HEK293 (cell line): ENCODE measurements at regions not wholly inside any gene's neighbourhood (a gene's known extent, or its start where the extent isn't known, plus 50 kb on each side); places are given as distances from the start of the nearest gene placed in this dataset.
"Not testable (repeated sequence)": the region's sequence is repeated elsewhere in the genome, so short reads cannot be mapped to it uniquely, and the experiment has no call there.

Source experiments
- CTCF ChIP-seq: fragments of 450-650 bp; formaldehyde crosslinking; IDR thresholded peaks from 2 replicates; pipeline ENCODE4 v1.5.1; 2016; ENCODE audit warnings: missing biosample characterization, missing genetic modification characterization
- GLI4 ChIP-seq: fragments of 450-650 bp; formaldehyde crosslinking; IDR thresholded peaks from 2 replicates; pipeline ENCODE4 v1.5.1; 2016; ENCODE audit warnings: missing biosample characterization, missing genetic modification characterization
- ZNF138 ChIP-seq: fragments of 450-650 bp; formaldehyde crosslinking; IDR thresholded peaks from 2 replicates; pipeline ENCODE4 v1.5.1; 2016; ENCODE audit warnings: missing biosample characterization, missing genetic modification characterization, borderline replicate concordance
- ZNF26 ChIP-seq: fragments of 450-650 bp; formaldehyde crosslinking; IDR thresholded peaks from 2 replicates; pipeline ENCODE4 v1.5.1; 2016; ENCODE audit warnings: missing biosample characterization, missing genetic modification characterization
- ZNF274 ChIP-seq, 2 experiments: fragments of 200-500 bp in 1 of 2; fragments of 450-650 bp in 1 of 2; sonication (Bioruptor generic) in 1 of 2; formaldehyde crosslinking in 1 of 2; IDR thresholded peaks; 2 replicates each; pipeline versions ENCODE4 v1.5.1 to v1.6.1; 2014 to 2016; ENCODE audit warnings: borderline replicate concordance in 1 of 2, inconsistent platforms in 1 of 2, low read length in 1 of 2, missing biosample characterization in 1 of 2, missing genetic modification characterization in 1 of 2
- ZNF658 ChIP-seq: fragments of 450-650 bp; formaldehyde crosslinking; IDR thresholded peaks from 2 replicates; pipeline ENCODE4; 2016; ENCODE audit warnings: missing biosample characterization, missing genetic modification characterization
- ZNF660 ChIP-seq: fragments of 450-650 bp; IDR thresholded peaks from 2 replicates; pipeline ENCODE4 v1.5.1; 2018; ENCODE audit warnings: missing biosample characterization, mild to moderate bottlenecking, missing genetic modification characterization

GRCh38 chr1:76740956-76741355, 126.3 kb upstream of the ST6GALNAC5 start:
- not testable (repeated sequence) for TF ChIP-seq ZNF274 (IDR thresholded peaks at IDR 0.05; ENCODE audit: low read length); ZNF274 (tag by site-specific recombination; IDR thresholded peaks at IDR 0.05; ENCODE audit: borderline replicate concordance); ZNF26; CTCF (tag by site-specific recombination); ZNF660; GLI4 (tag by site-specific recombination); ZNF138 (tag by site-specific recombination); ZNF658
